GM12872 (cell line): ENCODE measurements at regions not wholly inside any gene's neighbourhood (a gene's known extent, or its start where the extent isn't known, plus 50 kb on each side); places are given as distances from the start of the nearest gene placed in this dataset.

Experiments
- CTCF ChIP-seq: IDR thresholded peaks from 3 replicates; pipeline ENCODE4 v1.5.1; 2011; ENCODE audit warnings: low read depth, mild to moderate bottlenecking, low read length, moderate library complexity; ENCODE audit not compliant: insufficient read depth

GRCh38 chr2:172153156-172153555, 50.5 kb upstream of the DLX2 start:
- TF ChIP-seq CTCF: no peak

GRCh38 chr2:172153757-172154156, 51.1 kb upstream of the DLX2 start:
- no peak for TF ChIP-seq CTCF

GRCh38 chr2:172155752-172156151, 53.1 kb upstream of the DLX2 start:
- no peak for TF ChIP-seq CTCF

GRCh38 chr2:172160839-172161238, 58.1 kb upstream of the DLX2 start:
- no peak for TF ChIP-seq CTCF

GRCh38 chr2:172162225-172162733, 59.6 kb upstream of the DLX2 start:
- no peak for TF ChIP-seq CTCF

- TF ChIP-seq CTCF: no peak
Measured at GRCh38 chr2:172162739-172163336, 60.1 kb upstream of the DLX2 start.

- TF ChIP-seq CTCF: no peak
Measured at GRCh38 chr2:172168917-172169346, 66.2 kb upstream of the DLX2 start.
